GM12865 (cell line): ENCODE measurements at regions not wholly inside any gene's neighbourhood (a gene's known extent, or its start where the extent isn't known, plus 50 kb on each side); places are given as distances from the start of the nearest gene placed in this dataset.

Source experiments
- DNase-seq: peaks from one replicate; pipeline ENCODE4 v3.0.0; 2010; ENCODE audit warnings: low read depth
- H3K4me3 ChIP-seq: 2 replicates; pipeline ENCODE4 v1.5.1; 2011; ENCODE audit warnings: mild to moderate bottlenecking, low read depth, low read length, control low read depth
- TF ChIP-seq, protein P1 (sequence below): IDR thresholded peaks from 2 replicates; pipeline ENCODE4 v1.5.1; 2011; ENCODE audit warnings: low read length, control low read depth, low read depth, inconsistent platforms; ENCODE audit not compliant: insufficient read depth; ENCODE audit errors: missing control alignments

DNA sequence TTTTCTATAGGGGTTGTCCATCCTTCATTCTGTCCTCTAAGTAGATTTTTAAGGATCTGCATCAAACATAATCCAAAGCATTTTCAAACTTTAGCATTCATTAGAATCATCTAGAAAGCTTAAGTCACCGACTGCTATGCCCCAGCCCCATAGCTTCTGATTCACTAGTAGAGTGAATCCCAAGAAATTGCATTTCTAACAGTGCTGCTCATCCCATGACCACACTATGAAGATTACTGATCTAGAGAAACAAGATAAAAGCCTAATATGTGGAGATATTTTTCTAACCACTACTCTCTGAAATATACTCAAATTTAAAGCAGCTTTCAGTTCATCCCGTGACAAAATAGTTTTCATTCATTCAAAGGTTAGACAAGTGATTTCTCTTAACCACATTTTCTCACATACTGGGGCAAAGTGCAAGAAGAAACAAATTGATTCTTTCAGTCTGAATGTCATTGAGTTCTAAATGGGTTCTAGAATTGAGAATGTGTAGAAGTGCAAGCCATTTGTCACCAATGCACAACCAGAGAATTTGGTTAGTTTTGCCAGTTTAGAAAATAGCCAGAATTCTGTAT, 286.9 kb upstream of the CD180 start:
- peak; percentile 26 for DNase-seq
- H3K4me3 ChIP-seq = no peak overlapping the region

DNA sequence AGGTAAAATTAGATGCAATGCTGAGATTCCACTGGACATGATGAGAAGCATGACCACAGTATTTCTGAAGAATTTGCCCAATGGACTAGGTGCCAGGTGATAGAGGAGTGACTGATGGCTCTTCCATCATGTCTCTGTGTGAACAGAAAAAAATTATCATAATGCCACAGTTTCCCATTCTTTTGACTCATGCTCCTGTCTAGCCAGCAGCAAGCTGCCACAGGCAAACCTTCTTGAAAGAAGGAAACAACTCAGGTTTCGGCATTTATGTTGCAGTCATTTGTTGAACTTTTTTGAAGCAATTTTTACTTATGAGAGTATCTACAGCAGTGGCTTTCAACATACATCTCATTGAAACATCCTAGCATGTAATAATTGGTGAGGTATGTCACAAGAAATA, 284.8 kb upstream of the CD180 start:
- H3K4me3 ChIP-seq = no peak overlapping the region
- DNase-seq = no peak
- TF ChIP-seq, protein P1, sequence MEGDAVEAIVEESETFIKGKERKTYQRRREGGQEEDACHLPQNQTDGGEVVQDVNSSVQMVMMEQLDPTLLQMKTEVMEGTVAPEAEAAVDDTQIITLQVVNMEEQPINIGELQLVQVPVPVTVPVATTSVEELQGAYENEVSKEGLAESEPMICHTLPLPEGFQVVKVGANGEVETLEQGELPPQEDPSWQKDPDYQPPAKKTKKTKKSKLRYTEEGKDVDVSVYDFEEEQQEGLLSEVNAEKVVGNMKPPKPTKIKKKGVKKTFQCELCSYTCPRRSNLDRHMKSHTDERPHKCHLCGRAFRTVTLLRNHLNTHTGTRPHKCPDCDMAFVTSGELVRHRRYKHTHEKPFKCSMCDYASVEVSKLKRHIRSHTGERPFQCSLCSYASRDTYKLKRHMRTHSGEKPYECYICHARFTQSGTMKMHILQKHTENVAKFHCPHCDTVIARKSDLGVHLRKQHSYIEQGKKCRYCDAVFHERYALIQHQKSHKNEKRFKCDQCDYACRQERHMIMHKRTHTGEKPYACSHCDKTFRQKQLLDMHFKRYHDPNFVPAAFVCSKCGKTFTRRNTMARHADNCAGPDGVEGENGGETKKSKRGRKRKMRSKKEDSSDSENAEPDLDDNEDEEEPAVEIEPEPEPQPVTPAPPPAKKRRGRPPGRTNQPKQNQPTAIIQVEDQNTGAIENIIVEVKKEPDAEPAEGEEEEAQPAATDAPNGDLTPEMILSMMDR = no peak

More for the DNA sequence above, 286.9 kb upstream of the CD180 start:
- TF ChIP-seq, protein P1 = no peak

DNA sequence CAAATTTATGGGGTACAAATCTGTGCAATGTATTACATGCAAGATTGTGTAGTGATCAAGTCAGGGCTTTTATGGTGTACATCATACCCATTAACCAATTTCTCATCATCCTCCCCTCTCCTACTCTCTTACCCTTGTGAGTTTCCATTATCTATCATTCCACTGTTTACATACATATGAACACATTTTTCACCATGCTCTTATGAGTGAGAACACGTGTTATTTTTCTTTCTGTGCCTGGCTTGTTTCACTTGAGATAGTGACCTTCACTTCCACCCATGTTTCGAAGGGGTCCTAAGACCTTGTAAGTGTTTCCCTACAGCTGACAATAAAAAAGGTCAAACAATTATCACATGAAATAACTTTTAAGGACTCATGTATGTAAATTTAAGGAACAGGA, 281.7 kb upstream of the CD180 start:
- no peak for DNase-seq
- TF ChIP-seq, protein P1 = no peak
- H3K4me3 ChIP-seq = no peak overlapping the region

DNA sequence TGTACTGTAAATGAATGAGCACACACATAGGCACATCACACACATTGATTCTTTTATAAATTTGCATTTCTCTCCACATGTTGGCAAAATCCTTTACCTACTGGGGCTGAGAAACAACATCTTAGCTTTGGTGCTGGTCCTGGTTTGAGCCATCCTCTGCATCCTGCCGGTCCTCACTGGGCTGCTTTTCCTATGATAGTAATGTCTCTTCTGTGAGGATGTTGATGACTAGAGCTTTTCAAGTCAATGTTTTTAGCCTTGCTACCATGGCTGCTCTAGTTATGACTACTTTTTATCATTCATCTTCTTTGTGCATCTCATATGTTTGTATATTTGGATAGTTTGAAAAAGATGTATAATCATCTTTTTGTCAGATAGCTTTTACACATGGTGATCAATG, 280.4 kb upstream of the CD180 start:
- TF ChIP-seq, protein P1 = no peak
- no peak overlapping the region for H3K4me3 ChIP-seq
- DNase-seq = no peak

DNA sequence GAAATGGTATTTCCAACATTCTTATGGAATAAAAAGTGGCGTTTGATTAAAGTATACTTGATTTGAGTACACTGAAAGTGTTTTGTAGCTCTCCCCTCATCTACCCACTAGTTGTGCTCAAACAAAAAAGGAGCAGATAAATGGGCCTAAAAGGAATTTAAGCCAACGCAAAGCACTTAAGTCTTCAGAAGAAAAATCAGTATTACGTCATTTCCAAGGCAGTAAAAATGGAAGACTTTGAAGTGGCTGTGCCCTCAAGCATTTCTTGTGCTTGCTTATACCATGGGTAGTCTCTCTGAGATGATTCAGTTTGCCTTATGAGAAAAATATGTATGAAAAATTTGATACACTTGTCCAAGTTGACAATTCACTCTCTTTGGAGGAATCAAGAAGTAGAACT, 279.9 kb upstream of the CD180 start:
- no peak for DNase-seq
- no peak overlapping the region for H3K4me3 ChIP-seq
- TF ChIP-seq, protein P1 = no peak

DNA sequence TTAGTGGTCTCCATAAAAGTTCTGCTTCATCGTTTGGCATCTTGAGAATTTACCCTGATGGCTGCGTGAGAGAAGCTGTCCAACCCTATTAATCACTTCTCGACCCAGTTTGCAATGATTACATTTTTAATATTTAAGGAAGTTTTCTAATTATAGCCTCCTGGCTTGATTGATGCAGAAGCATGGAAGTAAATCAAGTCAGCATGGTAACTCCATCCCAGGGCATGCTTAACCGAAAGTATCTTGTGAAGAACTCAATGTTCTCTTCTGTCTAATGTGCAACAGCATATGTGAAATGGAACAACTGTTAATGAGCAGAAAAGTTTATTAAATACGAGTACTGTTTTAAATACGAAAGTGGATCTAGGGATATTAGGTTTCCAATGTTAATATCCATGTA, 278.9 kb upstream of the CD180 start:
- H3K4me3 ChIP-seq = no peak overlapping the region
- TF ChIP-seq, protein P1 = no peak
- DNase-seq = no peak

DNA sequence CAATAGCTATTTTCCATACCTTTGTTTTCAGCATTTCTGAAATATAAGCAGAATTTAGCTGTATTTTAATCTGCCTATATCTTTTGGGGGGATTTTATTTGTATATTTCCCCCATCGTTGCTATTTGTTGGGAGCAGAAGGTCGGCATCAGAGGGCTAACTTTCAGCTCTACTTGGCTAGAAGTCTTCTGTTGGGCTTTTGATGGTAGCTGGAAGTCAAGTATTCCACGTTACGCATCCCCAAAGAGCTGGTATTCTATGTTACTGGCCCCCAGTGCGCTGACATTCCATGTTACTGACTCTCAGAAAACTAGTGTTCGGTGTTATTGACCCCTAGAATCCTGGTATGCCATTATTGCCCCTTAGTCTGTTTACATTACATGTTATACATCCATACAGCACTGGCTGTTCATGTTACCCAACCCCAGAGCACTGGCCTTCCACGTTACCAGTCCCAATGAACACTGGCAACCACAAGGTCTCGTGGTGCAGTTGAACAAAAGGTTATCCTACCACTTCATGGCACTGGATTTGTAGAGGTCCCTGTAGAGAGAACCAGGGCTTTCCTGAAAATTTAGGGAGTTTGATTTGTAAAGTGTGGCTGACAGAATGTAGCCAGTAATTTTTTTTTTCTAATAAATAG, 278.1 kb upstream of the CD180 start:
- DNase-seq = no peak
- TF ChIP-seq, protein P1 = no peak
- H3K4me3 ChIP-seq = no peak overlapping the region
